Mesenchymal stem cell (in vitro differentiated cells and primary cell): ENCODE measurements at regions not wholly inside any gene's neighbourhood (a gene's known extent, or its start where the extent isn't known, plus 50 kb on each side); places are given as distances from the start of the nearest gene placed in this dataset.
A peak's percentile ranks its signal among the peaks of the same experiment; 100 is the strongest.

Experiments used
- DNase-seq: peaks from one replicate; pipeline ENCODE4 v3.0.0-alpha.2; 2013
- H2AFZ ChIP-seq: one replicate; pipeline ENCODE4 v1.6.1; 2013; ENCODE audit warnings: low read depth, mild to moderate bottlenecking, control low read depth, inconsistent platforms, low read length, moderate library complexity
- H2AK5ac ChIP-seq: 2 replicates; pipeline ENCODE4 v1.6.1; 2013; ENCODE audit warnings: low read length, moderate library complexity, mild to moderate bottlenecking, inconsistent platforms; ENCODE audit not compliant: severe bottlenecking
- H2BK120ac ChIP-seq: one replicate; pipeline ENCODE4 v1.6.1; 2013; ENCODE audit warnings: low read depth, mild to moderate bottlenecking, inconsistent platforms, low read length, moderate library complexity
- H2BK12ac ChIP-seq, 2 experiments: one replicate each; pipeline ENCODE4 v1.6.1; 2013; ENCODE audit warnings: inconsistent platforms in 2 of 2, low read length in 2 of 2, mild to moderate bottlenecking in 2 of 2, moderate library complexity in 2 of 2, control low read depth in 1 of 2
- H2BK15ac ChIP-seq: one replicate; pipeline ENCODE4 v1.6.1; 2013; ENCODE audit warnings: mild to moderate bottlenecking, low read depth, inconsistent platforms; ENCODE audit not compliant: poor library complexity, severe bottlenecking
- H2BK5ac ChIP-seq: 2 replicates; pipeline ENCODE4 v1.6.1; 2013; ENCODE audit warnings: low read depth, mild to moderate bottlenecking, low read length, control low read depth, inconsistent platforms; ENCODE audit not compliant: poor library complexity, severe bottlenecking
- H3K14ac ChIP-seq, 2 experiments: one replicate each; pipeline ENCODE4 v1.6.1; 2013; ENCODE audit warnings: inconsistent platforms in 2 of 2, low read length in 2 of 2, control low read depth in 1 of 2, mild to moderate bottlenecking in 1 of 2, moderate library complexity in 1 of 2
- H3K18ac ChIP-seq, 2 experiments: one replicate each; pipeline ENCODE4 v1.6.1; 2013; ENCODE audit warnings: inconsistent platforms in 2 of 2, low read length in 2 of 2, control low read depth in 1 of 2, low read depth in 1 of 2, mild to moderate bottlenecking in 1 of 2
- H3K23ac ChIP-seq, 2 experiments: one replicate each; pipeline ENCODE4 v1.6.1; 2013; ENCODE audit warnings: inconsistent platforms in 2 of 2, low read length in 2 of 2, mild to moderate bottlenecking in 2 of 2, moderate library complexity in 2 of 2, control low read depth in 1 of 2
- H3K27ac ChIP-seq: 2 replicates; pipeline ENCODE4 v1.5.1; 2013; ENCODE audit warnings: mild to moderate bottlenecking, moderate library complexity, low read length, control low read depth, inconsistent platforms; ENCODE audit not compliant: poor library complexity, severe bottlenecking
- H3K27me3 ChIP-seq, 2 experiments: 2 replicates each; pipeline versions ENCODE4 v1.6.1 to v1.7.0; 2013; ENCODE audit warnings: low read length in 2 of 2, mild to moderate bottlenecking in 2 of 2, moderate library complexity in 2 of 2, control low read depth in 1 of 2, inconsistent platforms in 1 of 2; ENCODE audit not compliant: control insufficient read depth in 1 of 2, insufficient read depth in 1 of 2
- H3K36me3 ChIP-seq, 2 experiments: 2 replicates each; pipeline versions ENCODE4 v1.6.1 to v1.7.0; 2013; ENCODE audit warnings: low read length in 2 of 2, control low read depth in 1 of 2, inconsistent platforms in 1 of 2, low read depth in 1 of 2, mild to moderate bottlenecking in 1 of 2; ENCODE audit not compliant: insufficient read depth in 2 of 2, control insufficient read depth in 1 of 2
- H3K4ac ChIP-seq, 2 experiments: one replicate each; pipeline ENCODE4 v1.6.1; 2013; ENCODE audit warnings: inconsistent platforms in 2 of 2, low read length in 2 of 2, mild to moderate bottlenecking in 2 of 2, moderate library complexity in 2 of 2, control low read depth in 1 of 2, low read depth in 1 of 2
- H3K4me1 ChIP-seq: 2 replicates; pipeline ENCODE4 v1.6.1; 2013; ENCODE audit warnings: low read depth, low read length, control low read depth; ENCODE audit not compliant: control insufficient read depth, insufficient read depth
- H3K4me2 ChIP-seq: 2 replicates; pipeline ENCODE4 v1.6.1; 2013; ENCODE audit warnings: low read length, mild to moderate bottlenecking, inconsistent platforms; ENCODE audit not compliant: poor library complexity, severe bottlenecking
- H3K4me3 ChIP-seq, 2 experiments: 2 replicates each; pipeline versions ENCODE4 v1.5.1 to v1.7.0; 2013; ENCODE audit warnings: low read length in 2 of 2, mild to moderate bottlenecking in 2 of 2, control low read depth in 1 of 2, low read depth in 1 of 2; ENCODE audit not compliant: insufficient read depth in 1 of 2
- H3K79me1 ChIP-seq: replicated peaks from 2 replicates; pipeline ENCODE4 v1.6.1; 2013; ENCODE audit warnings: mild to moderate bottlenecking, control low read depth, low read length, inconsistent platforms; ENCODE audit not compliant: poor library complexity, severe bottlenecking
- H3K9ac ChIP-seq: 2 replicates; pipeline ENCODE4 v1.7.0; 2013; ENCODE audit warnings: mild to moderate bottlenecking, low read length, moderate library complexity
- H3K9me3 ChIP-seq: 2 replicates; pipeline ENCODE4 v1.7.0; 2013; ENCODE audit warnings: mild to moderate bottlenecking, low read length; ENCODE audit not compliant: control insufficient read depth
- H4K8ac ChIP-seq: one replicate; pipeline ENCODE4 v1.6.1; 2013; ENCODE audit warnings: inconsistent platforms, mild to moderate bottlenecking, low read length, moderate library complexity
- H4K91ac ChIP-seq: one replicate; pipeline ENCODE4 v1.6.1; 2013; ENCODE audit warnings: mild to moderate bottlenecking, low read length, inconsistent platforms
- WGBS: methylation state at CpG from one replicate; pipeline ENCODE4 v1.1.7; 2013; ENCODE audit warnings: mixed read lengths; 5-methylcytosine and 5-hydroxymethylcytosine counted together

DNA sequence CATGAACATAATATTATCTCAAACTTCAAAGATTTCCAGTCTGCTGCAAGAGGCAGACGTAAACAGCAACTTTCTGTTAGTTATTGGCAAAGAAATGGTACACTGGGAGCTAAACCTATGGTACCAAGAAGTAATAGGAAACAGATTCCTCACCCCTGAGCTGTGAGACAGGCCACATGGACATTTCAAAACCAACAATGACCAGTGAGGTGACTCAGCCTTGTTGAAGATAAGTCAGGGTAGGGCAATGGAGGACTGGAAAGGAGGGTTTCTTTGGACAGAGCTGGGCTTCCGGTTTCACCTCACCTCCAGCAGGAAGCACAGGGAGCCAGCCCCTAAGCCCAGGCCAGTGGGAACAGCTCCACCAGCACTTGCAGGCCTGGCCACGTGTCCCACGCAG, 1320.5 kb downstream of the AACS start:
- H3K79me1 ChIP-seq = no peaks in the 10 kb centered on the region
- no peak overlapping the region for H2BK12ac ChIP-seq
- no peaks in the 10 kb centered on the region for H3K4me1 ChIP-seq
- no peak overlapping the region for H3K27ac ChIP-seq
- H2AFZ ChIP-seq = no peak overlapping the region
- no peak overlapping the region for H2BK120ac ChIP-seq
- H3K9me3 ChIP-seq = peaks cover 2% of the 10 kb centered on the region
- H3K36me3 ChIP-seq = no peaks in the 10 kb centered on the region
- peak overlapping the region; percentile 28 for H4K91ac ChIP-seq
- no peak overlapping the region for H3K18ac ChIP-seq
- H2BK15ac ChIP-seq = no peak overlapping the region
- H2AK5ac ChIP-seq = no peak overlapping the region
- no peaks in the 10 kb centered on the region for H3K27me3 ChIP-seq
- H3K14ac ChIP-seq = no peak overlapping the region
- no peak overlapping the region for H3K4ac ChIP-seq
- H4K8ac ChIP-seq = no peak overlapping the region
- H3K9ac ChIP-seq = no peak overlapping the region
- H3K4me2 ChIP-seq = no peak overlapping the region
- H3K4me3 ChIP-seq = no peak overlapping the region
- no peak for DNase-seq
- no peak overlapping the region for H2BK5ac ChIP-seq
- no peak overlapping the region for H3K23ac ChIP-seq
- WGBS = 81% methylated on average over 4 of the region's 4 CpGs

DNA sequence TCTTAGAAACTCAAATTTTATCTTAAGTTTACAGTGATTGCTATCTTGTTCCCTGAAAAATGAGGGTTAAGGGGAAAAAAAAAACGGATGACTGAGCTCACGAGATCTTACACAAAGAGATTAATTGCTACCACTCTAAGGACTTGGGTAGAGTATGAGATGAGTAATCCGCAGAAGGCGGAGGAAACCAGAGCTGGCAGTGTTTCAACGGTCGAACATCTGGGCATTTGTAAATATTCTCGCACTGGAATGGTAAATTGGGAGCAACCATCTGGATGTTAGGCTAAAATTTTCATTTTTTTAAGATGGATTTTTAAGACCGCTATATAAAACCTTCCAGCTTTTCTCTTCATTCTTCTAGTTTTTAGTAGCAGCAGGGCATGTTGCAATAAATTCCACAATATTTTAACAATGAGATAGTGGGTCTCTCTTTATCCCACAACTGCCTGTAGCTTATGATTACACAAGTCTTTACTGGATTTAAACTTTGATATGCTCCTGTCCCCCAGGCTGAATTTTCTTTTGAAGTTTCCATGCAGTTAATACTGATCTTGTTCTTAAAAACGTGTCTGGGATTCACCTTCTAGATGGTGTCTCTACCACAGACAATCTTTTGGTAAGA, 1324.1 kb downstream of the AACS start:
- Histone ChIP-seq H3K9me3 (no peaks in the 10 kb centered on the region), H3K4me1 (no peaks in the 10 kb centered on the region), H3K79me1 (no peaks in the 10 kb centered on the region), H2BK5ac (no peak overlapping the region), H3K18ac (no peak overlapping the region), H2BK120ac (no peak overlapping the region), H4K91ac (no peak overlapping the region), H3K36me3 (no peaks in the 10 kb centered on the region), H2BK12ac (no peak overlapping the region), H3K9ac (no peak overlapping the region), H3K27ac (no peak overlapping the region), H2AK5ac (no peak overlapping the region), H3K4me2 (no peak overlapping the region), H3K4me3 (no peak overlapping the region), H2AFZ (no peak overlapping the region), H4K8ac (no peak overlapping the region), H2BK15ac (no peak overlapping the region), H3K4ac (no peak overlapping the region), H3K14ac (no peak overlapping the region), H3K23ac (no peak overlapping the region), H3K27me3 (no peaks in the 10 kb centered on the region)
- WGBS = 65% methylated on average over 6 of the region's 9 CpGs
- no peak for DNase-seq

DNA sequence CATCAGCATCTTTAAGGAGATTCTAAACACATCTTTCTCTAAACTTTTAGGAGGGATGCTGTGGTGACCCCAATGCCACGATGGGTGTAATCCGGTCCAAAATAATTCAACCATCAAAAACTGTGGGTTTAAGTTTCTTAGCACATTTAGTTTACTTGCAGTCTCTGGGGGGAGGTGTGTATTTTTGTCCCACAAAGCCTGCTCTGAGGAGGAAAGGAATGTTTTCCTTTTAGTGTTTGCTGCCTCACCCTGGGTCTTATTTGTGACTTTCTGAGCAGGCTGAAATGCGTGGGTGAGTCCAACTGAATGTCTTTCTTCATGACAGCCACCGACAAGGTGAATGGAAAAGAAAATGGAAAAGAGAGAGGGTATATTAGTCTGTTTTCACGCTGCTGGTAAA, 1324.7 kb downstream of the AACS start:
- Histone ChIP-seq H3K79me1 (no peaks in the 10 kb centered on the region), H3K4me3 (no peak overlapping the region), H2BK120ac (no peak overlapping the region), H3K27ac (no peak overlapping the region), H3K36me3 (no peaks in the 10 kb centered on the region), H2AK5ac (no peak overlapping the region), H3K4ac (no peak overlapping the region), H3K27me3 (no peaks in the 10 kb centered on the region), H3K4me2 (no peak overlapping the region), H2BK12ac (no peak overlapping the region), H3K9ac (no peak overlapping the region), H3K9me3 (no peaks in the 10 kb centered on the region), H3K23ac (no peak overlapping the region), H2BK5ac (no peak overlapping the region), H2AFZ (no peak overlapping the region), H3K14ac (no peak overlapping the region), H3K18ac (no peak overlapping the region), H3K4me1 (no peaks in the 10 kb centered on the region), H2BK15ac (no peak overlapping the region), H4K8ac (no peak overlapping the region), H4K91ac (no peak overlapping the region)
- no peak for DNase-seq
- WGBS = 55% methylated on average over 3 of the region's 5 CpGs

DNA sequence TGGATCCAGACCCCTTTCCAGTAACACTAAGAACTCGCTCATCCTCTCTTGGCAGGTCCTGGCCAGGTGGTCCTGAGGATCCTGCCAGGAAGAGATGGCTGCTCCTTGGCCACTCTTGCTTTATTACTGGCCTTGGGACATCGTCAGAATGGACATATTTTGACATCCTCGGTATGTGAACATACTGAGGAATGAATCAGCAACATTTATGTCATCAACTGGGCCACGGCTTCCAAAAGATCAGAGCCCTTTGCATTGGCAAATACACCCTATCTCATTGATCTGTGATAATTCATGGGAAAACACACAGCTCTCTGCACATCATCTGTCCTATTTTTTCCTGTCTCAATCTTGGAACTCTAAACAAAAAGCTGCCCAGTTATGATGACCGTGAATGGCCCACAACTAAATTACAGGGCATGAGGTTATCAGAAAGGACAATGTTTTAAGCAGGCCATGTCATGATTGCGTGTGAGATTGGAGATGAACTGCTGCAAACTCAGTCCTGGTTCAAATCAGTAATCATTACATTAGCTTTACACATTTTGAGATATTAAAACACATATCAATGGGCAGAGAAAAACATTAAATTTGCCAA, 1325.8 kb downstream of the AACS start:
- Histone ChIP-seq H3K18ac (no peak overlapping the region), H2BK5ac (no peak overlapping the region), H2AFZ (no peak overlapping the region), H3K4me1 (no peaks in the 10 kb centered on the region), H4K91ac (no peak overlapping the region), H3K9me3 (peaks cover 3% of the 10 kb centered on the region), H4K8ac (no peak overlapping the region), H2AK5ac (no peak overlapping the region), H2BK15ac (no peak overlapping the region), H2BK120ac (no peak overlapping the region), H3K4ac (no peak overlapping the region), H2BK12ac (no peak overlapping the region), H3K23ac (no peak overlapping the region), H3K4me3 (no peak overlapping the region), H3K79me1 (no peaks in the 10 kb centered on the region), H3K27ac (no peak overlapping the region), H3K4me2 (no peak overlapping the region), H3K14ac (no peak overlapping the region), H3K36me3 (no peaks in the 10 kb centered on the region), H3K9ac (no peak overlapping the region), H3K27me3 (no peaks in the 10 kb centered on the region)
- WGBS = 51% methylated on average over 4 of the region's 6 CpGs
- no peak for DNase-seq
